GM12878 (cell line): ENCODE measurements at regions not wholly inside any gene's neighbourhood (a gene's known extent, or its start where the extent isn't known, plus 50 kb on each side); places are given as distances from the start of the nearest gene placed in this dataset.

Experiments used
- ATAC-seq: fragments of 200-7000 bp; cut with Tn5 transposase; 3 replicates; pipeline ENCODE4 v1.9.1; 2020; ENCODE audit warnings: mild to moderate bottlenecking, moderate library complexity
- BruUV-seq: library from RNA; stranded (reverse); fragments of 400-500 nt; replicated peaks from 2 replicates; lab custom pipeline; 2021; lab: Mats Ljungman, UMichigan
- CTCF ChIA-PET: fragments of 300-600 bp; sonication (Branson Sonifier 250); formaldehyde crosslinking; extraction: SDS; loops from one replicate; lab custom pipeline; 2021; ENCODE audit warnings: inconsistent platforms; lab: Yijun Ruan, JAX
- POLR2A ChIA-PET: fragments of 350-600 bp; formaldehyde crosslinking; extraction: SDS; loops from one replicate; lab custom pipeline; 2021; ENCODE audit warnings: inconsistent platforms; lab: Charles Lee
- RAD21 ChIA-PET: fragments of 300-600 bp; sonication (Branson Sonifier 250); formaldehyde crosslinking; loops from one replicate; lab custom pipeline; 2023; ENCODE audit warnings: antibody characterized with exemption; ENCODE audit not compliant: unreplicated experiment; lab: Charles Lee
- SMC1A ChIA-PET: fragments of 300-600 bp; sonication (Branson Sonifier 250); formaldehyde crosslinking; loops from one replicate; lab custom pipeline; 2023; ENCODE audit not compliant: unreplicated experiment, uncharacterized antibody; lab: Charles Lee
- DNase-seq: peaks from one replicate; pipeline ENCODE4 v3.0.0-alpha.2; 2011; ENCODE audit warnings: low read depth, low spot score
- FAIRE-seq: peaks from 3 replicates; lab custom pipeline; 2011; peaks lifted over from hg19 to GRCh38; lab: Jason Lieb, UNC
- H2AFZ ChIP-seq: 2 replicates; pipeline ENCODE4 v1.6.0; 2011; ENCODE audit warnings: low read depth, low read length, control low read depth; ENCODE audit not compliant: control insufficient read depth
- H3K27ac ChIP-seq: 2 replicates; pipeline ENCODE4 v1.5.1; 2011; ENCODE audit warnings: control low read depth; ENCODE audit not compliant: control insufficient read depth, insufficient read depth
- H3K27me3 ChIP-seq, 2 experiments: replicated peaks in 1 of 2; 2 replicates each; pipeline versions ENCODE4 v1.6.0 to v1.6.1; 2011; ENCODE audit warnings: low read length in 1 of 2; ENCODE audit not compliant: control insufficient read depth in 2 of 2, insufficient read depth in 2 of 2
- H3K36me3 ChIP-seq, 2 experiments: 2 replicates each; pipeline ENCODE4 v1.5.1; 2011; ENCODE audit warnings: low read length in 1 of 2; ENCODE audit not compliant: control insufficient read depth in 2 of 2, insufficient read depth in 2 of 2
- H3K4me1 ChIP-seq: 2 replicates; pipeline ENCODE4 v1.6.1; 2011; ENCODE audit warnings: mild to moderate bottlenecking, low read length, moderate library complexity, mixed read lengths; ENCODE audit not compliant: control insufficient read depth, insufficient read depth
- H3K4me2 ChIP-seq: 2 replicates; pipeline ENCODE4 v1.6.0; 2011; ENCODE audit warnings: control low read depth; ENCODE audit not compliant: control insufficient read depth, insufficient read depth
- H3K4me3 ChIP-seq: fragments of 200-600 bp; sonication (generic); 2 replicates; pipeline ENCODE4 v1.5.1; 2016
- H3K79me2 ChIP-seq: 2 replicates; pipeline ENCODE4 v1.6.0; 2011; ENCODE audit warnings: low read length; ENCODE audit not compliant: control insufficient read depth, insufficient read depth
- H3K9ac ChIP-seq: 2 replicates; pipeline ENCODE4 v1.8.0; 2011; ENCODE audit warnings: low read length, control low read depth, mixed read lengths; ENCODE audit not compliant: control insufficient read depth, insufficient read depth
- H3K9me3 ChIP-seq: replicated peaks from 3 replicates; pipeline ENCODE4 v1.5.1; 2011; ENCODE audit warnings: mild to moderate bottlenecking, low read length; ENCODE audit not compliant: control insufficient read depth, insufficient read depth
- H4K20me1 ChIP-seq: 2 replicates; pipeline ENCODE4 v1.6.0; 2011; ENCODE audit not compliant: control insufficient read depth, insufficient read depth
- EZH2 ChIP-seq: IDR thresholded peaks from 2 replicates; pipeline ENCODE4 v1.6.1; 2012; ENCODE audit warnings: low read depth, mild to moderate bottlenecking, control low read depth, inconsistent platforms, low read length, borderline replicate concordance; ENCODE audit not compliant: control insufficient read depth
- GABPA ChIP-seq: IDR thresholded peaks from 2 replicates; pipeline ENCODE4 v1.6.1; 2014; ENCODE audit warnings: antibody characterized with exemption, low read depth, mild to moderate bottlenecking, inconsistent platforms
- SMAD1 ChIP-seq: fragments of 450-650 bp; IDR thresholded peaks from 2 replicates; pipeline ENCODE4 v1.6.1; 2018; ENCODE audit warnings: mild to moderate bottlenecking, low read depth; ENCODE audit not compliant: partially characterized antibody
- SPI1 ChIP-seq: IDR thresholded peaks from 2 replicates; pipeline ENCODE4 v1.6.1; 2011; ENCODE audit warnings: low read depth, mild to moderate bottlenecking, low read length, moderate library complexity, borderline replicate concordance; ENCODE audit not compliant: insufficient read depth
- SUPT20H ChIP-seq: IDR thresholded peaks from 2 replicates; pipeline ENCODE4 v1.6.1; 2011; ENCODE audit warnings: low read depth, mild to moderate bottlenecking, low read length, moderate library complexity, borderline replicate concordance; ENCODE audit not compliant: control insufficient read depth
- SUZ12 ChIP-seq: fragments of 200-600 bp; sonication (generic); IDR thresholded peaks from one replicate; pipeline ENCODE4 v1.6.1; 2018; ENCODE audit warnings: antibody characterized with exemption, mild to moderate bottlenecking; ENCODE audit not compliant: unreplicated experiment
- ZNF622 ChIP-seq: fragments of 450-650 bp; IDR thresholded peaks from 2 replicates; pipeline ENCODE4 v1.6.1; 2017; ENCODE audit warnings: mild to moderate bottlenecking, inconsistent platforms
- WGBS: methylation state at CpG from one replicate; pipeline ENCODE4 v1.1.6; 2016; ENCODE audit warnings: low lambda C conversion rate; ENCODE audit not compliant: insufficient replicate concordance, insufficient coverage; ENCODE audit errors: missing lambda C conversion rate; 5-methylcytosine and 5-hydroxymethylcytosine counted together
- in situ Hi-C: fragments of 300-500 bp; cut with MboI; formaldehyde crosslinking; loops from 9 replicates; pipeline ENCODE4 v1.14.3; 2018; ENCODE audit warnings: mixed read lengths
- intact Hi-C: fragments of 100-400 bp; cut with micrococcal nuclease; formaldehyde crosslinking; loops from one replicate; pipeline ENCODE4 v1.14.2; 2022; ENCODE audit not compliant: unreplicated experiment
- TF ChIP-seq, protein P1 (sequence below): IDR thresholded peaks from 2 replicates; pipeline ENCODE4 v1.6.1; 2012; ENCODE audit warnings: mild to moderate bottlenecking, low read depth, low read length
- TF ChIP-seq, protein P2 (sequence below): fragments of 450-650 bp; IDR thresholded peaks from 2 replicates; pipeline ENCODE4 v1.6.1; 2016; ENCODE audit warnings: mild to moderate bottlenecking, moderate library complexity, borderline replicate concordance

DNA sequence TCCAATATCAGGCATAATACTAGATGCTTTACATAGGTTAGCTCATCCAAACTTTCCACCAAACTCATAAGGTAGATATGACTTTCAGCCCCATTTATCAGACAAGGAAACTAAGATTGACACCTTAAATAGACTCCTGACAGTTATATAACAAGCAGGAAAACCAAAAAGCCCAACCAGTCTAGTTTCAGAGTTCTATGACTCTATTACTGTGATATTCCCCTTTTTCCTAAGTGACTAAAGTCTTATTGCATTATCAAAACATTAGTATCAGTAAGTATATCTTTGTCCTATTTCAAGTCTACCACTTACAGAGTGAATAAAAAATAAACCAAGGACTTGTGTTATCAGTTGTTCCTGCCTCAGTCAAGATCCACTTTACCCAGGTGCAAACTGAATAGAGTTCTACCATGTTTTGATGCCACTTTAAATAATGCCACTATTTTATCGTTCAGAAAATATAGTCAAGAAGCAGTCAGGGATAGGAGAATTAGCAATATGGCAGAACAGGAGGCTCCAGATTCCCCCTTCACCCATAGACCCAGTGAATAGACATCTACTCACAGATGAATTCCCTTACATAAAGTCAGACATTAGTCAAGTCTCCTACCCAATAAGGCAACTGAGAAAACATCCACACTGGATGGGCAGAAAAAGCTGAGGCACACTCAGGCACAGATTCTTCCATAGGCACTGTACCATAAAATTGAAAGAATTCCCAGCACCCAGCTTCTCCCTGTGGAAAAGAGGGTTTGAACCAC, 74.1 kb downstream of the CRPPA start (continued):
- TF ChIP-seq, protein P1, sequence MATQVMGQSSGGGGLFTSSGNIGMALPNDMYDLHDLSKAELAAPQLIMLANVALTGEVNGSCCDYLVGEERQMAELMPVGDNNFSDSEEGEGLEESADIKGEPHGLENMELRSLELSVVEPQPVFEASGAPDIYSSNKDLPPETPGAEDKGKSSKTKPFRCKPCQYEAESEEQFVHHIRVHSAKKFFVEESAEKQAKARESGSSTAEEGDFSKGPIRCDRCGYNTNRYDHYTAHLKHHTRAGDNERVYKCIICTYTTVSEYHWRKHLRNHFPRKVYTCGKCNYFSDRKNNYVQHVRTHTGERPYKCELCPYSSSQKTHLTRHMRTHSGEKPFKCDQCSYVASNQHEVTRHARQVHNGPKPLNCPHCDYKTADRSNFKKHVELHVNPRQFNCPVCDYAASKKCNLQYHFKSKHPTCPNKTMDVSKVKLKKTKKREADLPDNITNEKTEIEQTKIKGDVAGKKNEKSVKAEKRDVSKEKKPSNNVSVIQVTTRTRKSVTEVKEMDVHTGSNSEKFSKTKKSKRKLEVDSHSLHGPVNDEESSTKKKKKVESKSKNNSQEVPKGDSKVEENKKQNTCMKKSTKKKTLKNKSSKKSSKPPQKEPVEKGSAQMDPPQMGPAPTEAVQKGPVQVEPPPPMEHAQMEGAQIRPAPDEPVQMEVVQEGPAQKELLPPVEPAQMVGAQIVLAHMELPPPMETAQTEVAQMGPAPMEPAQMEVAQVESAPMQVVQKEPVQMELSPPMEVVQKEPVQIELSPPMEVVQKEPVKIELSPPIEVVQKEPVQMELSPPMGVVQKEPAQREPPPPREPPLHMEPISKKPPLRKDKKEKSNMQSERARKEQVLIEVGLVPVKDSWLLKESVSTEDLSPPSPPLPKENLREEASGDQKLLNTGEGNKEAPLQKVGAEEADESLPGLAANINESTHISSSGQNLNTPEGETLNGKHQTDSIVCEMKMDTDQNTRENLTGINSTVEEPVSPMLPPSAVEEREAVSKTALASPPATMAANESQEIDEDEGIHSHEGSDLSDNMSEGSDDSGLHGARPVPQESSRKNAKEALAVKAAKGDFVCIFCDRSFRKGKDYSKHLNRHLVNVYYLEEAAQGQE = no peak

DNA sequence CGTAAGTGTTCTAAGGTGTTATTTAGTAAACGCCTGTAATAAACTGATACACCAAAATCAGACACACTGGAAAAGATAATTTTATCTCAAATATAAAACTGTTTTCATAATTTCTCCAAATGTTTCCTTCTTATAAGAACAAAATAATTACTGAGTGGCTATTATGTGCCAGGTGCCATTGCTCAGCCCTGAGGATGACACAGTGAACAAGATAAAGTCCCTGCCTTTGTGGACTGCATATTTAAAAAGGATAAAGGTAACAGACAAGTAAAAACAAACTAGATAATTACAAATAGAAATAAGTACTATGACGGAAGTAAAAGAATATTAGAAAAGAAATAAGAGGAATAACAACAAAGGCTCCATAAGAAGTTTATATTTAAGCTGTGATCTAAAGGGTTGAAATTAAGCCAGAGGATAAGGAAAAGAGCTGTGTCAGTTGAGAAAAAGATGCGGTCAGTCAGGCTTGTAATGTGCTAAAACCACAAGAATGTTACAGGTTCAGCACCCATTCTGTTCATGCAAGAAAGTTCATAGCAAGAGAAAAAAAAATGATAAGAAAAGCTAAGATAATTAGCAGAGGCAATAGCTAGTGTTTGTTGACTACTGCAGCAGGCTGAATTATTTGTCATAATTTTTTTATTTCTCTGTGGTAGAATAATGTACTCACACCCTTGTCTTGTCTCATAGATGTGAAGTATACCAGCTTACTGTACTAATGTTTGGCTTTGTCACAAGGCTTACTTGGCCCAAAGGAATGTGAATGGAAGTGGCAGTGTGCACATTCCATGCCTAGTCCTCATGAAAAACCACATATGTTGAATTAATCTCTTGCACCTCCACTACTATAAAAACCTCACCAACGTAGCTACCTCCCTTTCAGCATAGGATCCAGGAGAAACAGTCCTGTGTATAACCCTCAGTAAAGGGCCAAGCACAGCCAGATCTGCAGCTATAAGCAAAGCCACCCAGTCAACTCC, 75.1 kb downstream of the CRPPA start:
- RAD21 ChIA-PET = no interaction called here
- Histone ChIP-seq H3K4me1 (no peaks in the 10 kb centered on the region), H2AFZ (no peak overlapping the region), H3K36me3 (no peaks in the 10 kb centered on the region), H3K27me3 (no peaks in the 10 kb centered on the region), H3K4me2 (no peak overlapping the region), H4K20me1 (no peaks in the 10 kb centered on the region), H3K27ac (no peak overlapping the region), H3K79me2 (no peaks in the 10 kb centered on the region), H3K9ac (no peak overlapping the region), H3K9me3 (no peaks in the 10 kb centered on the region), H3K4me3 (no peak overlapping the region)
- ATAC-seq (no peak), FAIRE-seq (no peak), DNase-seq (no peak)
- in situ Hi-C loops (no loop called here), intact Hi-C loops (no loop called here)
- CTCF ChIA-PET = no interaction called here
- SMC1A ChIA-PET = interaction anchor here (1.1 kb wide), 1 partner anchor 20 kb away, joined by 3 read pairs; no protein-coding TSS in a partner anchor
- no TSS peak for BruUV-seq
- 21% methylated on average over 5 of the region's 5 CpGs for WGBS
- POLR2A ChIA-PET = no interaction called here
- TF ChIP-seq ZNF622 (no peak), SPI1 (no peak), SUPT20H (no peak), SUZ12 (no peak), EZH2 (no peak), SMAD1 (no peak), GABPA (no peak)
- TF ChIP-seq, protein P2, sequence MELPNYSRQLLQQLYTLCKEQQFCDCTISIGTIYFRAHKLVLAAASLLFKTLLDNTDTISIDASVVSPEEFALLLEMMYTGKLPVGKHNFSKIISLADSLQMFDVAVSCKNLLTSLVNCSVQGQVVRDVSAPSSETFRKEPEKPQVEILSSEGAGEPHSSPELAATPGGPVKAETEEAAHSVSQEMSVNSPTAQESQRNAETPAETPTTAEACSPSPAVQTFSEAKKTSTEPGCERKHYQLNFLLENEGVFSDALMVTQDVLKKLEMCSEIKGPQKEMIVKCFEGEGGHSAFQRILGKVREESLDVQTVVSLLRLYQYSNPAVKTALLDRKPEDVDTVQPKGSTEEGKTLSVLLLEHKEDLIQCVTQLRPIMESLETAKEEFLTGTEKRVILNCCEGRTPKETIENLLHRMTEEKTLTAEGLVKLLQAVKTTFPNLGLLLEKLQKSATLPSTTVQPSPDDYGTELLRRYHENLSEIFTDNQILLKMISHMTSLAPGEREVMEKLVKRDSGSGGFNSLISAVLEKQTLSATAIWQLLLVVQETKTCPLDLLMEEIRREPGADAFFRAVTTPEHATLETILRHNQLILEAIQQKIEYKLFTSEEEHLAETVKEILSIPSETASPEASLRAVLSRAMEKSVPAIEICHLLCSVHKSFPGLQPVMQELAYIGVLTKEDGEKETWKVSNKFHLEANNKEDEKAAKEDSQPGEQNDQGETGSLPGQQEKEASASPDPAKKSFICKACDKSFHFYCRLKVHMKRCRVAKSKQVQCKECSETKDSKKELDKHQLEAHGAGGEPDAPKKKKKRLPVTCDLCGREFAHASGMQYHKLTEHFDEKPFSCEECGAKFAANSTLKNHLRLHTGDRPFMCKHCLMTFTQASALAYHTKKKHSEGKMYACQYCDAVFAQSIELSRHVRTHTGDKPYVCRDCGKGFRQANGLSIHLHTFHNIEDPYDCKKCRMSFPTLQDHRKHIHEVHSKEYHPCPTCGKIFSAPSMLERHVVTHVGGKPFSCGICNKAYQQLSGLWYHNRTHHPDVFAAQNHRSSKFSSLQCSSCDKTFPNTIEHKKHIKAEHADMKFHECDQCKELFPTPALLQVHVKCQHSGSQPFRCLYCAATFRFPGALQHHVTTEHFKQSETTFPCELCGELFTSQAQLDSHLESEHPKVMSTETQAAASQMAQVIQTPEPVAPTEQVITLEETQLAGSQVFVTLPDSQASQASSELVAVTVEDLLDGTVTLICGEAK = no peak
